ENCODE measurements at regions not wholly inside any gene's neighbourhood (a gene's known extent, or its start where the extent isn't known, plus 50 kb on each side); places are given as distances from the start of the nearest gene placed in this dataset.

GRCh38 chr6:134787261-134787877 lies 162.5 kb downstream of the ALDH8A1 start:
- TF ChIP-seq POLR2AphosphoS5 (IDR thresholded peaks at IDR 0.05), result no peak
- no peak for TF ChIP-seq POLR2A (IDR thresholded peaks at IDR 0.05)
- no peak for TF ChIP-seq CTCF (IDR thresholded peaks at IDR 0.05 in 8 of 11, conservative IDR thresholded peaks at IDR 0.05 in 3 of 11)
- intact Hi-C loops (cut with DNase I; ENCODE audit: low total_unique reads), result no loop called here
- Histone ChIP-seq H3K27ac (no peak overlapping the region), H3K4me3 (no peak overlapping the region), H3K9me3 (peaks cover 0 to 29% (median 26%) of the 10 kb centered on the region in 8 donors), H3K36me3 (no peaks in the 10 kb centered on the region), H3K27me3 (replicated peaks in 1 of 7) (no peaks in the 10 kb centered on the region), H3K4me1 (no peaks in the 10 kb centered on the region)
- 78 to 86% (median 81%) methylated on average over 6 of the region's 6 CpGs for WGBS, 5 donors
- DNase-seq, result no peak

GRCh38 chr6:134784336-134784735 lies 165.6 kb downstream of the ALDH8A1 start:
- Histone ChIP-seq H3K27me3 (replicated peaks in 1 of 7) (no peaks in the 10 kb centered on the region), H3K4me3 (no peak overlapping the region), H3K4me1 (no peaks in the 10 kb centered on the region), H3K27ac (no peak overlapping the region), H3K36me3 (no peaks in the 10 kb centered on the region), H3K9me3 (peaks cover 0 to 8% (median 6%) of the 10 kb centered on the region in 8 donors)
- TF ChIP-seq POLR2AphosphoS5 (IDR thresholded peaks at IDR 0.05), result no peak
- TF ChIP-seq POLR2A (IDR thresholded peaks at IDR 0.05), result no peak
- TF ChIP-seq CTCF (IDR thresholded peaks at IDR 0.05 in 8 of 11, conservative IDR thresholded peaks at IDR 0.05 in 3 of 11), result no peak
- WGBS, 5 donors, result 91 to 97% (median 94%) methylated on average over 2 of the region's 2 CpGs
- no peak for DNase-seq
- intact Hi-C loops (cut with DNase I; ENCODE audit: low total_unique reads), result no loop called here

GRCh38 chr6:134778431-134778830 lies 171.5 kb downstream of the ALDH8A1 start:
- no peaks in the 10 kb centered on the region for H3K27me3 ChIP-seq (replicated peaks in 1 of 7)
- H3K36me3 ChIP-seq, result no peaks in the 10 kb centered on the region
- no peak overlapping the region for H3K4me3 ChIP-seq
- 88 to 96% (median 91%) methylated on average over 2 of the region's 2 CpGs for WGBS, 5 donors
- no peak for DNase-seq
- TF ChIP-seq POLR2AphosphoS5 (IDR thresholded peaks at IDR 0.05), result no peak
- no peak for TF ChIP-seq POLR2A (IDR thresholded peaks at IDR 0.05)
- no peak for TF ChIP-seq CTCF (IDR thresholded peaks at IDR 0.05 in 8 of 11, conservative IDR thresholded peaks at IDR 0.05 in 3 of 11)
- peaks cover 0 to 28% (median 19%) of the 10 kb centered on the region in 8 donors for H3K9me3 ChIP-seq
- intact Hi-C loops (cut with DNase I; ENCODE audit: low total_unique reads), result no loop called here
- no peak overlapping the region for H3K27ac ChIP-seq
- no peaks in the 10 kb centered on the region for H3K4me1 ChIP-seq

- intact Hi-C loops (cut with DNase I; ENCODE audit: low total_unique reads), result no loop called here
- Histone ChIP-seq H3K27me3 (replicated peaks in 1 of 7) (no peaks in the 10 kb centered on the region), H3K27ac (no peak overlapping the region), H3K4me1 (no peaks in the 10 kb centered on the region), H3K36me3 (no peaks in the 10 kb centered on the region), H3K4me3 (no peak overlapping the region), H3K9me3 (peaks cover 0 to 20% (median 13%) of the 10 kb centered on the region in 8 donors)
- 74 to 83% (median 79%) methylated on average over 1 of the region's 1 CpG for WGBS, 5 donors
- TF ChIP-seq POLR2A (IDR thresholded peaks at IDR 0.05) (no peak), CTCF (IDR thresholded peaks at IDR 0.05 in 8 of 11, conservative IDR thresholded peaks at IDR 0.05 in 3 of 11) (no peak), POLR2AphosphoS5 (IDR thresholded peaks at IDR 0.05) (no peak)
- no peak for DNase-seq
These were observed 175.7 kb downstream of the ALDH8A1 start for GRCh38 chr6:134774201-134774638.

All from spleen (tissue), 11 donors.